Activated T-cell treated with anti-CD3 and anti-CD28 coated beads, Interleukin-2, amount 50 U/mL, for 4 hours (primary cell): ENCODE measurements at regions not wholly inside any gene's neighbourhood (a gene's known extent, or its start where the extent isn't known, plus 50 kb on each side); places are given as distances from the start of the nearest gene placed in this dataset.

Experiments
- ATAC-seq, 2 donors: fragments of 200-7000 bp; cut with Tn5 transposase; one replicate each; pipeline ENCODE4 v1.10.0; 2021
- DNase-seq: peaks from one replicate; pipeline ENCODE4 v3.0.0-alpha.2; 2020
- H3K27me3 Mint-ChIP-seq: one replicate; pipeline ENCODE4 v1.8.0; 2021; ENCODE audit warnings: low read depth, mixed read lengths
- H3K36me3 Mint-ChIP-seq: one replicate; pipeline ENCODE4 v1.8.0; 2022; ENCODE audit warnings: mixed read lengths; ENCODE audit not compliant: insufficient read depth
- H3K4me1 Mint-ChIP-seq: one replicate; pipeline ENCODE4 v1.8.0; 2021; ENCODE audit warnings: low read depth, mixed read lengths
- H3K4me3 Mint-ChIP-seq: one replicate; pipeline ENCODE4 v1.8.0; 2021; ENCODE audit warnings: mild to moderate bottlenecking, moderate library complexity, mixed read lengths
- H3K9me3 Mint-ChIP-seq: one replicate; pipeline ENCODE4 v1.8.0; 2021; ENCODE audit warnings: mixed read lengths

- DNase-seq (no peak), ATAC-seq (no peak)
- Mint-ChIP-seq H3K4me1 (peaks cover 2% of the 10 kb centered on the region), H3K27me3 (peaks cover 13% of the 10 kb centered on the region), H3K36me3 (no peaks in the 10 kb centered on the region), H3K9me3 (no peaks in the 10 kb centered on the region), H3K4me3 (no peak overlapping the region)
These were observed 126.3 kb downstream of the C5orf15 start for GRCh38 chr5:133841831-133842750.

- H3K9me3 Mint-ChIP-seq = peaks cover 8% of the 10 kb centered on the region
- ATAC-seq (no peak), DNase-seq (no peak)
- H3K4me1 Mint-ChIP-seq = no peaks in the 10 kb centered on the region
- H3K36me3 Mint-ChIP-seq = no peaks in the 10 kb centered on the region
- no peak overlapping the region for H3K4me3 Mint-ChIP-seq
- H3K27me3 Mint-ChIP-seq = peaks cover 12% of the 10 kb centered on the region
These were observed 128.3 kb downstream of the C5orf15 start for GRCh38 chr5:133840168-133840567.

GRCh38 chr5:133839721-133840120, 128.7 kb downstream of the C5orf15 start:
- Mint-ChIP-seq H3K36me3 (no peaks in the 10 kb centered on the region), H3K27me3 (peaks cover 12% of the 10 kb centered on the region), H3K9me3 (peaks cover 8% of the 10 kb centered on the region), H3K4me3 (no peak overlapping the region), H3K4me1 (no peaks in the 10 kb centered on the region)
- no peak for DNase-seq
- ATAC-seq = no peak

- ATAC-seq (no peak), DNase-seq (no peak)
- Mint-ChIP-seq H3K4me3 (no peak overlapping the region), H3K9me3 (peaks cover 8% of the 10 kb centered on the region), H3K36me3 (no peaks in the 10 kb centered on the region), H3K27me3 (peaks cover 12% of the 10 kb centered on the region), H3K4me1 (no peaks in the 10 kb centered on the region)
These were observed 129.3 kb downstream of the C5orf15 start for GRCh38 chr5:133839090-133839489.

- peaks cover 8% of the 10 kb centered on the region for H3K9me3 Mint-ChIP-seq
- H3K4me3 Mint-ChIP-seq = no peak overlapping the region
- no peaks in the 10 kb centered on the region for H3K4me1 Mint-ChIP-seq
- no peak for DNase-seq
- ATAC-seq = no peak
- H3K27me3 Mint-ChIP-seq = peaks cover 16% of the 10 kb centered on the region
- no peaks in the 10 kb centered on the region for H3K36me3 Mint-ChIP-seq
These were observed 130.1 kb downstream of the C5orf15 start for GRCh38 chr5:133838286-133838685.

GRCh38 chr5:133831491-133832224, 136.8 kb downstream of the C5orf15 start:
- ATAC-seq (no peak), DNase-seq (no peak)
- H3K27me3 Mint-ChIP-seq = peaks cover 8% of the 10 kb centered on the region
- H3K9me3 Mint-ChIP-seq = peaks cover 8% of the 10 kb centered on the region
- no peaks in the 10 kb centered on the region for H3K36me3 Mint-ChIP-seq
- H3K4me3 Mint-ChIP-seq = no peak overlapping the region
- H3K4me1 Mint-ChIP-seq = no peaks in the 10 kb centered on the region

GRCh38 chr5:133830911-133831310, 137.5 kb downstream of the C5orf15 start:
- peaks cover 4% of the 10 kb centered on the region for H3K9me3 Mint-ChIP-seq
- H3K4me1 Mint-ChIP-seq = peaks cover 5% of the 10 kb centered on the region
- H3K4me3 Mint-ChIP-seq = no peak overlapping the region
- DNase-seq (no peak), ATAC-seq (no peak)
- no peaks in the 10 kb centered on the region for H3K36me3 Mint-ChIP-seq
- peaks cover 8% of the 10 kb centered on the region for H3K27me3 Mint-ChIP-seq

GRCh38 chr5:133830281-133830680, 138.1 kb downstream of the C5orf15 start:
- Mint-ChIP-seq H3K36me3 (no peaks in the 10 kb centered on the region), H3K4me3 (no peak overlapping the region), H3K9me3 (peaks cover under 1% of the 10 kb centered on the region), H3K27me3 (peaks cover 8% of the 10 kb centered on the region), H3K4me1 (peaks cover 12% of the 10 kb centered on the region)
- ATAC-seq (no peak), DNase-seq (no peak)

- Mint-ChIP-seq H3K27me3 (peaks cover 8% of the 10 kb centered on the region), H3K4me1 (peaks cover 16% of the 10 kb centered on the region), H3K9me3 (no peaks in the 10 kb centered on the region), H3K4me3 (no peak overlapping the region), H3K36me3 (no peaks in the 10 kb centered on the region)
- DNase-seq = no peak
- no peak for ATAC-seq
These were observed 138.6 kb downstream of the C5orf15 start for GRCh38 chr5:133829786-133830185.

- Mint-ChIP-seq H3K4me1 (peaks cover 25% of the 10 kb centered on the region), H3K4me3 (no peak overlapping the region), H3K36me3 (no peaks in the 10 kb centered on the region), H3K27me3 (peaks cover 4% of the 10 kb centered on the region), H3K9me3 (no peaks in the 10 kb centered on the region)
- ATAC-seq (no peak), DNase-seq (no peak)
These were observed 139.7 kb downstream of the C5orf15 start for GRCh38 chr5:133828722-133829121.

- Mint-ChIP-seq H3K9me3 (no peaks in the 10 kb centered on the region), H3K36me3 (no peaks in the 10 kb centered on the region), H3K27me3 (peaks cover 4% of the 10 kb centered on the region), H3K4me3 (no peak overlapping the region), H3K4me1 (peaks cover 26% of the 10 kb centered on the region)
- DNase-seq (no peak), ATAC-seq (no peak)
These were observed 140.6 kb downstream of the C5orf15 start for GRCh38 chr5:133827830-133828229.

- Mint-ChIP-seq H3K4me1 (peaks cover 27% of the 10 kb centered on the region), H3K36me3 (no peaks in the 10 kb centered on the region), H3K9me3 (no peaks in the 10 kb centered on the region), H3K4me3 (no peak overlapping the region), H3K27me3 (no peaks in the 10 kb centered on the region)
- ATAC-seq = no peak
- DNase-seq = no peak
These were observed 141.4 kb downstream of the C5orf15 start for GRCh38 chr5:133827011-133827410.

- Mint-ChIP-seq H3K9me3 (no peaks in the 10 kb centered on the region), H3K4me3 (no peak overlapping the region), H3K36me3 (no peaks in the 10 kb centered on the region), H3K27me3 (peaks cover 5% of the 10 kb centered on the region), H3K4me1 (peaks cover 27% of the 10 kb centered on the region)
- DNase-seq (no peak), ATAC-seq (peak; percentile 29 to 30)
These were observed 142.7 kb downstream of the C5orf15 start for GRCh38 chr5:133825631-133826289.

- no peak overlapping the region for H3K4me3 Mint-ChIP-seq
- peaks cover 29% of the 10 kb centered on the region for H3K4me1 Mint-ChIP-seq
- peaks cover 12% of the 10 kb centered on the region for H3K27me3 Mint-ChIP-seq
- no peaks in the 10 kb centered on the region for H3K36me3 Mint-ChIP-seq
- no peaks in the 10 kb centered on the region for H3K9me3 Mint-ChIP-seq
- no peak for DNase-seq
- peak; percentile 63 to 68 for ATAC-seq
These were observed 143.7 kb downstream of the C5orf15 start for GRCh38 chr5:133824661-133825254.
